ENCODE measurements at regions not wholly inside any gene's neighbourhood (a gene's known extent, or its start where the extent isn't known, plus 50 kb on each side); places are given as distances from the start of the nearest gene placed in this dataset.

GRCh38 chr18:24683925-24684324 lies 223.5 kb downstream of the HRH4 start:
- Histone ChIP-seq H3K4me2 (no peak overlapping the region), H3K4me3 (no peak overlapping the region), H3K27me3 (no peaks in the 10 kb centered on the region), H3K9ac (no peak overlapping the region), H3K9me3 (no peaks in the 10 kb centered on the region), H3K27ac (no peak overlapping the region), H3K36me3 (no peaks in the 10 kb centered on the region), H3K4me1 (no peaks in the 10 kb centered on the region), H4K20me1 (no peaks in the 10 kb centered on the region)
- no peak for TF ChIP-seq Cebpa-rat (IDR thresholded peaks at IDR 0.05)

GRCh38 chr18:24685254-24685959 lies 225.0 kb downstream of the HRH4 start:
- no peaks in the 10 kb centered on the region for H3K27me3 ChIP-seq
- no peaks in the 10 kb centered on the region for H4K20me1 ChIP-seq
- no peak overlapping the region for H3K4me3 ChIP-seq
- H3K4me1 ChIP-seq = no peaks in the 10 kb centered on the region
- no peak overlapping the region for H3K9ac ChIP-seq
- no peak overlapping the region for H3K27ac ChIP-seq
- H3K4me2 ChIP-seq = no peak overlapping the region
- H3K36me3 ChIP-seq = no peaks in the 10 kb centered on the region
- no peaks in the 10 kb centered on the region for H3K9me3 ChIP-seq
- TF ChIP-seq Cebpa-rat (IDR thresholded peaks at IDR 0.05) = no peak

GRCh38 chr18:24695168-24695567 lies 234.7 kb downstream of the HRH4 start:
- H3K9me3 ChIP-seq = peaks cover 19% of the 10 kb centered on the region
- no peaks in the 10 kb centered on the region for H4K20me1 ChIP-seq
- no peak overlapping the region for H3K9ac ChIP-seq
- H3K27me3 ChIP-seq = no peaks in the 10 kb centered on the region
- H3K4me1 ChIP-seq = no peaks in the 10 kb centered on the region
- H3K4me2 ChIP-seq = no peak overlapping the region
- no peaks in the 10 kb centered on the region for H3K36me3 ChIP-seq
- no peak overlapping the region for H3K27ac ChIP-seq
- TF ChIP-seq Cebpa-rat (IDR thresholded peaks at IDR 0.05) = no peak
- no peak overlapping the region for H3K4me3 ChIP-seq

GRCh38 chr18:24702001-24702515 lies 241.6 kb downstream of the HRH4 start:
- TF ChIP-seq Cebpa-rat (IDR thresholded peaks at IDR 0.05) = no peak
- H3K4me3 ChIP-seq = no peak overlapping the region

GRCh38 chr18:24703316-24703715 lies 242.9 kb downstream of the HRH4 start:
- Histone ChIP-seq H3K36me3 (no peaks in the 10 kb centered on the region), H3K4me1 (no peaks in the 10 kb centered on the region), H4K20me1 (no peaks in the 10 kb centered on the region), H3K27ac (no peak overlapping the region), H3K27me3 (no peaks in the 10 kb centered on the region), H3K4me2 (no peak overlapping the region), H3K4me3 (no peak overlapping the region), H3K9ac (no peak overlapping the region), H3K9me3 (peaks cover 10% of the 10 kb centered on the region)
- TF ChIP-seq Cebpa-rat (IDR thresholded peaks at IDR 0.05) = no peak

More at GRCh38 chr18:24702001-24702515, 241.6 kb downstream of the HRH4 start:
- Histone ChIP-seq H3K4me2 (no peak overlapping the region), H3K9me3 (peaks cover 10% of the 10 kb centered on the region), H3K36me3 (no peaks in the 10 kb centered on the region), H3K27me3 (no peaks in the 10 kb centered on the region), H3K4me1 (no peaks in the 10 kb centered on the region), H3K27ac (no peak overlapping the region), H4K20me1 (no peaks in the 10 kb centered on the region), H3K9ac (no peak overlapping the region)

GRCh38 chr18:24704946-24705630 lies 244.7 kb downstream of the HRH4 start:
- Histone ChIP-seq H3K9ac (no peak overlapping the region), H3K27me3 (no peaks in the 10 kb centered on the region), H3K27ac (no peak overlapping the region), H3K9me3 (peaks cover 10% of the 10 kb centered on the region), H3K36me3 (no peaks in the 10 kb centered on the region), H3K4me3 (no peak overlapping the region), H3K4me2 (no peak overlapping the region), H3K4me1 (no peaks in the 10 kb centered on the region), H4K20me1 (no peaks in the 10 kb centered on the region)
- no peak for TF ChIP-seq Cebpa-rat (IDR thresholded peaks at IDR 0.05)

GRCh38 chr18:24710474-24710873 lies 250.0 kb downstream of the HRH4 start:
- H3K27me3 ChIP-seq = no peaks in the 10 kb centered on the region
- no peak overlapping the region for H3K9ac ChIP-seq
- TF ChIP-seq Cebpa-rat (IDR thresholded peaks at IDR 0.05) = no peak
- no peak overlapping the region for H3K4me3 ChIP-seq
- no peaks in the 10 kb centered on the region for H3K4me1 ChIP-seq
- H3K9me3 ChIP-seq = no peaks in the 10 kb centered on the region
- no peaks in the 10 kb centered on the region for H4K20me1 ChIP-seq
- H3K36me3 ChIP-seq = no peaks in the 10 kb centered on the region
- H3K27ac ChIP-seq = no peak overlapping the region
- H3K4me2 ChIP-seq = no peak overlapping the region

- Histone ChIP-seq H3K4me1 (no peaks in the 10 kb centered on the region), H3K9me3 (no peaks in the 10 kb centered on the region), H3K36me3 (no peaks in the 10 kb centered on the region), H3K27me3 (no peaks in the 10 kb centered on the region), H3K4me2 (no peak overlapping the region), H3K4me3 (no peak overlapping the region), H3K27ac (no peak overlapping the region), H4K20me1 (no peaks in the 10 kb centered on the region), H3K9ac (no peak overlapping the region)
- TF ChIP-seq Cebpa-rat (IDR thresholded peaks at IDR 0.05) = no peak
These were observed 259.4 kb downstream of the HRH4 start for GRCh38 chr18:24719791-24720190.

GRCh38 chr18:24721388-24721787 lies 261.0 kb downstream of the HRH4 start:
- Histone ChIP-seq H3K27me3 (no peaks in the 10 kb centered on the region), H3K4me3 (no peak overlapping the region), H3K27ac (no peak overlapping the region), H3K9ac (no peak overlapping the region), H3K36me3 (no peaks in the 10 kb centered on the region), H3K9me3 (no peaks in the 10 kb centered on the region), H3K4me2 (no peak overlapping the region), H3K4me1 (no peaks in the 10 kb centered on the region), H4K20me1 (no peaks in the 10 kb centered on the region)
- no peak for TF ChIP-seq Cebpa-rat (IDR thresholded peaks at IDR 0.05)

GRCh38 chr18:24725644-24726415 lies 265.4 kb downstream of the HRH4 start:
- Histone ChIP-seq H3K27me3 (peaks cover 9% of the 10 kb centered on the region; the same call in 1 of the 2 replicates), H3K27ac (no peak overlapping the region), H3K4me2 (no peak overlapping the region), H4K20me1 (no peaks in the 10 kb centered on the region), H3K4me3 (no peak overlapping the region), H3K9me3 (no peaks in the 10 kb centered on the region), H3K36me3 (no peaks in the 10 kb centered on the region), H3K9ac (no peak overlapping the region), H3K4me1 (peaks cover 7% of the 10 kb centered on the region)
- no peak for TF ChIP-seq Cebpa-rat (IDR thresholded peaks at IDR 0.05)

Measured in BLaER1 (cell line).